HCT116 (cell line): ENCODE measurements at regions not wholly inside any gene's neighbourhood (a gene's known extent, or its start where the extent isn't known, plus 50 kb on each side); places are given as distances from the start of the nearest gene placed in this dataset.
"Not testable (repeated sequence)": the region's sequence is repeated elsewhere in the genome, so short reads cannot be mapped to it uniquely, and the experiment has no call there.

Experiments
- ATAC-seq: fragments of 200-7000 bp; cut with Tn5 transposase; 2 replicates; pipeline ENCODE4 v1.9.1; 2020; ENCODE audit warnings: mild to moderate bottlenecking, moderate library complexity
- BruUV-seq: library from RNA; stranded (reverse); fragments of 400-500 nt; replicated peaks from 2 replicates; lab custom pipeline; 2021; lab: Mats Ljungman, UMichigan
- CTCF ChIA-PET: fragments of 300-600 bp; sonication (Branson Sonifier 250); formaldehyde crosslinking; loops from one replicate; lab custom pipeline; 2021; ENCODE audit warnings: antibody characterized with exemption; lab: Charles Lee
- POLR2A ChIA-PET: fragments of 300-600, 350-600 bp; sonication (Branson Sonifier 250); formaldehyde crosslinking; loops from one replicate; lab custom pipeline; 2021; ENCODE audit warnings: antibody characterized with exemption; lab: Charles Lee
- RAD21 ChIA-PET, 2 experiments: fragments of 300-600 bp; sonication (Branson Sonifier 250); formaldehyde crosslinking; loops; one replicate each; lab custom pipeline; 2023; ENCODE audit warnings: low total read pairs in 2 of 2; ENCODE audit not compliant: uncharacterized antibody in 2 of 2, unreplicated experiment in 2 of 2, low non-redundant PET in 1 of 2; lab: Charles Lee
- DNase-seq: peaks from one replicate; pipeline ENCODE4 v3.0.0-alpha.2; 2010; ENCODE audit warnings: low read depth, low spot score
- H2AFZ ChIP-seq: fragments of 200-600 bp; shearing (Covaris generic), sonication (generic); 2 replicates; pipeline ENCODE4 v1.6.1; 2017; ENCODE audit warnings: low read depth, mixed run types, mixed read lengths, antibody characterized with exemption, low read length; ENCODE audit not compliant: poor library complexity, severe bottlenecking
- H3K27ac ChIP-seq: 2 replicates; pipeline ENCODE4 v1.5.1; 2012; ENCODE audit warnings: low read depth, low read length
- H3K27me3 ChIP-seq: fragments of 200-600 bp; sonication (generic); 2 replicates; pipeline ENCODE4 v1.6.1; 2016; ENCODE audit warnings: mixed run types, low read length, mixed read lengths; ENCODE audit not compliant: insufficient read depth
- H3K36me3 ChIP-seq, 2 experiments: fragments of 200-500 bp in 1 of 2; fragments of 200-600 bp in 1 of 2; sonication (Bioruptor generic) in 1 of 2; sonication (generic) in 1 of 2; 2 replicates each; pipeline versions ENCODE4 v1.5.1 to v1.6.1; 2014 to 2016; ENCODE audit warnings: low read length in 2 of 2, inconsistent platforms in 1 of 2, mixed read lengths in 1 of 2, mixed run types in 1 of 2; ENCODE audit not compliant: insufficient read depth in 2 of 2, control insufficient read depth in 1 of 2
- H3K4me1 ChIP-seq, 2 experiments: fragments of 200-600 bp in 1 of 2; sonication (generic) in 1 of 2; 2 replicates each; pipeline versions ENCODE4 v1.5.1 to v1.6.1; 2012 to 2017; ENCODE audit warnings: low read length in 2 of 2, inconsistent platforms in 1 of 2, mild to moderate bottlenecking in 1 of 2, mixed read lengths in 1 of 2, mixed run types in 1 of 2, moderate library complexity in 1 of 2; ENCODE audit not compliant: insufficient read depth in 2 of 2, control insufficient read depth in 1 of 2
- H3K4me2 ChIP-seq: fragments of 200-600 bp; sonication (generic); 2 replicates; pipeline ENCODE4 v1.6.1; 2017; ENCODE audit warnings: mixed run types, low read length, mixed read lengths
- H3K4me3 ChIP-seq, 2 experiments: fragments of 200-600 bp in 1 of 2; sonication (generic) in 1 of 2; replicated peaks in 1 of 2; 2 replicates each; pipeline ENCODE4 v1.5.1; 2011 to 2016; ENCODE audit warnings: low read length in 2 of 2, control low read depth in 1 of 2, low read depth in 1 of 2, mild to moderate bottlenecking in 1 of 2, mixed read lengths in 1 of 2, mixed run types in 1 of 2
- H3K79me2 ChIP-seq: fragments of 200-600 bp; sonication (generic); 2 replicates; pipeline ENCODE4 v1.6.1; 2017; ENCODE audit warnings: mild to moderate bottlenecking, mixed run types, low read length, moderate library complexity, mixed read lengths; ENCODE audit not compliant: insufficient read depth
- H3K9ac ChIP-seq: fragments of 200-600 bp; sonication (generic); 2 replicates; pipeline ENCODE4 v1.6.1; 2016; ENCODE audit warnings: low read length, mixed read lengths
- H3K9me2 ChIP-seq: fragments of 200-600 bp; sonication (generic), shearing (Covaris generic); 2 replicates; pipeline ENCODE4 v1.6.1; 2017; ENCODE audit warnings: mixed run types, mild to moderate bottlenecking, moderate library complexity; ENCODE audit not compliant: insufficient read depth
- H3K9me3 ChIP-seq, 2 experiments: fragments of 200-500 bp in 1 of 2; fragments of 200-600 bp in 1 of 2; sonication (Bioruptor generic) in 1 of 2; sonication (generic) in 1 of 2; 2 replicates each; pipeline ENCODE4 v1.6.1; 2014 to 2017; ENCODE audit warnings: low read length in 2 of 2, mixed read lengths in 2 of 2, inconsistent platforms in 1 of 2, low read depth in 1 of 2, mild to moderate bottlenecking in 1 of 2, mixed run types in 1 of 2, moderate library complexity in 1 of 2; ENCODE audit not compliant: control insufficient read depth in 1 of 2, insufficient read depth in 1 of 2
- H4K20me1 ChIP-seq: fragments of 200-600 bp; sonication (generic), shearing (Covaris generic); 2 replicates; pipeline ENCODE4 v1.6.1; 2017; ENCODE audit warnings: mixed run types, mild to moderate bottlenecking, moderate library complexity; ENCODE audit not compliant: insufficient read depth
- CBX3 ChIP-seq: IDR thresholded peaks from 2 replicates; pipeline ENCODE4 v1.6.1; 2012; ENCODE audit warnings: low read depth
- POLR2A ChIP-seq: IDR thresholded peaks from 2 replicates; pipeline ENCODE4 v1.7.0; 2011; ENCODE audit warnings: borderline replicate concordance; ENCODE audit not compliant: insufficient read depth, insufficient read length; ENCODE audit errors: extremely low read depth
- RAD21 ChIP-seq: IDR thresholded peaks from 2 replicates; pipeline ENCODE4 v1.6.1; 2012; ENCODE audit warnings: low read depth, mild to moderate bottlenecking
- TCF7L2 ChIP-seq: IDR thresholded peaks from 2 replicates; pipeline ENCODE4 v1.7.0; 2011; ENCODE audit warnings: borderline replicate concordance, inconsistent platforms; ENCODE audit not compliant: insufficient read depth, insufficient read length; ENCODE audit errors: extremely low read depth
- intact Hi-C: fragments of 100-400 bp; cut with micrococcal nuclease; formaldehyde crosslinking; loops from 2 replicates; pipeline ENCODE4 v1.10.0; 2022
- TF ChIP-seq, protein P1 (sequence below), 3 experiments: fragments of 200-600 bp in 1 of 3; sonication (generic) in 1 of 3; IDR thresholded peaks in 2 of 3; conservative IDR thresholded peaks in 1 of 3; 2 replicates each; pipeline ENCODE4 v1.5.1; 2012 to 2017; ENCODE audit warnings: low read depth in 2 of 3, low read length in 2 of 3, antibody characterized with exemption in 1 of 3, borderline replicate concordance in 1 of 3, control low read depth in 1 of 3, mild to moderate bottlenecking in 1 of 3, mixed read lengths in 1 of 3, mixed run types in 1 of 3, moderate library complexity in 1 of 3; ENCODE audit not compliant: insufficient read depth in 1 of 3

DNA sequence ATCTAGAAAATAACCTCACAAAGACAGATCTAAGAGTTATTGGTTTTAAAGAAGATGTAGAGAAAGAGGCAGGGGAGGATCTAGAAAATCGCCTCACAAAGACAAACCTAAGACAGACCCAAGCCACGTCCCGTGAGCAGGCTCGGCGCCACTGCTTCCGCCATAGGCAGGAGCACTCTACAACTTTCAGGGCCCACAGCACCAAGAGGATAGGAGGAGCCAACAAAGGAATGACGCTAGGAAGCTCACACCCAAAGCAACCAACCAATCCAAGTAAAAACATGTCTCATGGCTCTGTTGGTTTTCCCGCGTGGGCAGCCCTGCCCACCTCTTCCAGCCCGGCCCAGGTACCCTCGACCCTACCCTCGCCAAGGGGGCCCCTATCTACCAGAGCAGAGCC lies 4167.4 kb upstream of the OR11H1 start:
- Histone ChIP-seq H3K79me2 (no peaks in the 10 kb centered on the region), H3K27ac (no peak overlapping the region), H4K20me1 (no peaks in the 10 kb centered on the region), H3K4me2 (no peak overlapping the region), H2AFZ (no peak overlapping the region), H3K27me3 (no peaks in the 10 kb centered on the region), H3K9me2 (no peaks in the 10 kb centered on the region), H3K9me3 (no peaks in the 10 kb centered on the region; a peak in 1 of 4 replicates), H3K9ac (no peak overlapping the region), H3K36me3 (no peaks in the 10 kb centered on the region), H3K4me3 (no peak overlapping the region)
- no TSS peak for BruUV-seq
- intact Hi-C loops = no loop called here
- ATAC-seq = no peak
- TF ChIP-seq TCF7L2 = no peak
- no peak for TF ChIP-seq POLR2A
- no peak for TF ChIP-seq CBX3
- TF ChIP-seq RAD21 = no peak
- TF ChIP-seq, protein P1, sequence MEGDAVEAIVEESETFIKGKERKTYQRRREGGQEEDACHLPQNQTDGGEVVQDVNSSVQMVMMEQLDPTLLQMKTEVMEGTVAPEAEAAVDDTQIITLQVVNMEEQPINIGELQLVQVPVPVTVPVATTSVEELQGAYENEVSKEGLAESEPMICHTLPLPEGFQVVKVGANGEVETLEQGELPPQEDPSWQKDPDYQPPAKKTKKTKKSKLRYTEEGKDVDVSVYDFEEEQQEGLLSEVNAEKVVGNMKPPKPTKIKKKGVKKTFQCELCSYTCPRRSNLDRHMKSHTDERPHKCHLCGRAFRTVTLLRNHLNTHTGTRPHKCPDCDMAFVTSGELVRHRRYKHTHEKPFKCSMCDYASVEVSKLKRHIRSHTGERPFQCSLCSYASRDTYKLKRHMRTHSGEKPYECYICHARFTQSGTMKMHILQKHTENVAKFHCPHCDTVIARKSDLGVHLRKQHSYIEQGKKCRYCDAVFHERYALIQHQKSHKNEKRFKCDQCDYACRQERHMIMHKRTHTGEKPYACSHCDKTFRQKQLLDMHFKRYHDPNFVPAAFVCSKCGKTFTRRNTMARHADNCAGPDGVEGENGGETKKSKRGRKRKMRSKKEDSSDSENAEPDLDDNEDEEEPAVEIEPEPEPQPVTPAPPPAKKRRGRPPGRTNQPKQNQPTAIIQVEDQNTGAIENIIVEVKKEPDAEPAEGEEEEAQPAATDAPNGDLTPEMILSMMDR (IDR thresholded peaks at IDR 0.05 in 2 of 3, conservative IDR thresholded peaks at IDR 0.05 in 1 of 3; ENCODE audit: borderline replicate concordance in 1 of 3, insufficient read depth in 1 of 3, low read depth in 2 of 3, low read length in 2 of 3) = no peak
- TF ChIP-seq, all 23 proteins: peak for 0
- no peaks in the 10 kb centered on the region for H3K4me1 ChIP-seq
- no peak for DNase-seq
- ChIA-PET POLR2A (no interaction called here), CTCF (no interaction called here), RAD21 (no interaction called here)

DNA sequence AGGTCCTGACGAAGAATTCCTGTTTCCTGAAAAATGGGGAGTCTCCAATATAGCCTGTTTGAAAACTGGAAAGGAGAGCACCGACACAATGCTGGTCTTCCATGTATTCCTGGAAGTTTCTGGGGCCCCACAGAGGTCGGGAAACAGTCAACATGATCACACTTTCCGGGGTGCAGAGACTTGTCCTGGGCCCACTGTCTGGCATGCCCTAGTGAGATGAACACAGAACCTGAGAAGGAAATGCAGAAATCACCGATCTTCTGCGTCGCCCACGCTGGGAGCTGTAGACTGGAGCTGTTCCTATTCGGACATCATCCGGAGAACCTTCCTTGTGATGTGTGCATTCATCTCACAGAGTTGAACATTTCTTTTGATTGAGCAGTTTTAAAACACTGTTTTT lies 4166.5 kb upstream of the OR11H1 start:
- DNase-seq, ATAC-seq, H3K9ac ChIP-seq, H3K9me3 ChIP-seq, H2AFZ ChIP-seq, BruUV-seq, H3K9me2 ChIP-seq, POLR2A ChIA-PET, H3K4me2 ChIP-seq, H3K27me3 ChIP-seq, H3K4me3 ChIP-seq, H3K79me2 ChIP-seq, H3K4me1 ChIP-seq, CTCF ChIA-PET, H3K36me3 ChIP-seq, intact Hi-C loops, H4K20me1 ChIP-seq, H3K27ac ChIP-seq, RAD21 ChIA-PET: not testable (repeated sequence)

DNA sequence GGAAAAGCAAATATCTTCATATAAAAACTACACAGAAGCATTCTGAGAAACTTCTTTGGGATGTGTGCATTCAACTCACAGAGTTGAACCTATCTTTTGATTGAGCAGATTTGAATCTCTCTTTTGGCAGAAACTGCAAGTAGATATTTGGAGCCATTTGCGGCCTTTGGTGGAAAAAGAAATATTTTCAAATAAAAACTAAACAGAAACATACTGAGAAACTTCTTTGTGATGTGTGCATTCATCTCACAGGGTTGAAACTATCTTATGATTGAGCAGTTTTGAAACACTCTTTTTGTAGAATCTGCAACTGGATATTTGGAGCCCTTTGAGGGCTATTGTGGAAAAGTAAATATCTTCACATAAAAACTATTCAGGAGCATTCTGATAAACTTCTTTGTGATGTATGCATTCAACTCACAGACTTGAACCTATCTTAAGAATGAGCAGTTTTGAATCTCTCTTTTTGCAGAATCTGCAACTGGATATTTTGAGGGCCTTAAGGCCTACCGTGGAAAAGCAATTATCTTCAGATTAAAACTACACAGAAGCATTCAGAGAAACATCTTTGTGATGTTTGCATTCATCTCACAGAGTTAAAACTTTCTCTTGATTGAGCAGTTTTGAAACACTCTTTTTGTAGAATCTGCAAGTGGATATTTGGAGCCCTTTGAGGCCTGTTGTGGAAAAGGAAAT lies 4158.2 kb upstream of the OR11H1 start:
- DNase-seq, RAD21 ChIA-PET, H3K4me2 ChIP-seq, H3K36me3 ChIP-seq, intact Hi-C loops, H3K9ac ChIP-seq, H3K79me2 ChIP-seq, CTCF ChIA-PET, BruUV-seq, H3K9me2 ChIP-seq, ATAC-seq, H3K9me3 ChIP-seq, H3K4me3 ChIP-seq, H4K20me1 ChIP-seq, H3K27ac ChIP-seq, H3K27me3 ChIP-seq, POLR2A ChIA-PET, H3K4me1 ChIP-seq, H2AFZ ChIP-seq: not testable (repeated sequence)
